HG03442 (cell line): ENCODE measurements at regions not wholly inside any gene's neighbourhood (a gene's known extent, or its start where the extent isn't known, plus 50 kb on each side); places are given as distances from the start of the nearest gene placed in this dataset.
"Not testable (repeated sequence)": the region's sequence is repeated elsewhere in the genome, so short reads cannot be mapped to it uniquely, and the experiment has no call there.

Source experiments
- ATAC-seq: cut with Tn5 transposase; IDR thresholded peaks from one replicate; pipeline ENCODE4 v1.9.1; 2021; ENCODE audit warnings: mild to moderate bottlenecking, moderate library complexity; ENCODE audit not compliant: unreplicated experiment

- no peak for ATAC-seq
These were observed 1126.9 kb downstream of the STPG2 start for GRCh38 chr4:97016186-97016907.

GRCh38 chr4:97027728-97028410 is 1115.4 kb downstream of the STPG2 start:
- ATAC-seq = no peak

- no peak for ATAC-seq
These were observed 1114.5 kb downstream of the STPG2 start for GRCh38 chr4:97028785-97029184.

- not testable (repeated sequence) for ATAC-seq
These were observed 1105.7 kb downstream of the STPG2 start for GRCh38 chr4:97037411-97038145.

GRCh38 chr4:97038146-97038516 is 1105.1 kb downstream of the STPG2 start:
- no peak for ATAC-seq

- no peak for ATAC-seq
These were observed 1070.6 kb downstream of the STPG2 start for GRCh38 chr4:97072666-97073065.

- no peak for ATAC-seq
These were observed 1070.1 kb downstream of the STPG2 start for GRCh38 chr4:97073194-97073593.

- ATAC-seq = no peak
These were observed 1068.7 kb downstream of the STPG2 start for GRCh38 chr4:97074531-97074930.

GRCh38 chr4:97081951-97082350 is 1061.3 kb downstream of the STPG2 start:
- no peak for ATAC-seq

- not testable (repeated sequence) for ATAC-seq
These were observed 1046.2 kb downstream of the STPG2 start for GRCh38 chr4:97097036-97097435.

GRCh38 chr4:97101171-97101570 is 1042.1 kb downstream of the STPG2 start:
- ATAC-seq = not testable (repeated sequence)

GRCh38 chr4:97103252-97103651 is 1040.0 kb downstream of the STPG2 start:
- no peak for ATAC-seq

- ATAC-seq = no peak
These were observed 1039.3 kb downstream of the STPG2 start for GRCh38 chr4:97104006-97104405.

GRCh38 chr4:97104666-97105065 is 1038.6 kb downstream of the STPG2 start:
- no peak for ATAC-seq

- ATAC-seq = no peak
These were observed 1037.8 kb downstream of the STPG2 start for GRCh38 chr4:97105347-97106099.

- ATAC-seq = no peak
These were observed 1037.1 kb downstream of the STPG2 start for GRCh38 chr4:97106161-97106560.

GRCh38 chr4:97110506-97110905 is 1032.8 kb downstream of the STPG2 start:
- no peak for ATAC-seq

- ATAC-seq = no peak
These were observed 1026.8 kb downstream of the STPG2 start for GRCh38 chr4:97116511-97116910.

- ATAC-seq = no peak
These were observed 1021.8 kb downstream of the STPG2 start for GRCh38 chr4:97121493-97121892.

GRCh38 chr4:97123573-97123972 is 1019.7 kb downstream of the STPG2 start:
- ATAC-seq = no peak

- no peak for ATAC-seq
These were observed 1010.8 kb downstream of the STPG2 start for GRCh38 chr4:97132435-97132834.
